ENCODE measurements at regions not wholly inside any gene's neighbourhood (a gene's known extent, or its start where the extent isn't known, plus 50 kb on each side); places are given as distances from the start of the nearest gene placed in this dataset.

GRCh38 chr3:70876154-70876553, 563.7 kb upstream of the MDFIC2 start:
- H3K27ac ChIP-seq, result no peak overlapping the region
- DNase-seq (ENCODE audit: low spot score), result no peak
- ChIA-PET CTCF (no interaction called here), POLR2A (ENCODE audit: low non-redundant PET) (no interaction called here)
- TF ChIP-seq, protein P1, sequence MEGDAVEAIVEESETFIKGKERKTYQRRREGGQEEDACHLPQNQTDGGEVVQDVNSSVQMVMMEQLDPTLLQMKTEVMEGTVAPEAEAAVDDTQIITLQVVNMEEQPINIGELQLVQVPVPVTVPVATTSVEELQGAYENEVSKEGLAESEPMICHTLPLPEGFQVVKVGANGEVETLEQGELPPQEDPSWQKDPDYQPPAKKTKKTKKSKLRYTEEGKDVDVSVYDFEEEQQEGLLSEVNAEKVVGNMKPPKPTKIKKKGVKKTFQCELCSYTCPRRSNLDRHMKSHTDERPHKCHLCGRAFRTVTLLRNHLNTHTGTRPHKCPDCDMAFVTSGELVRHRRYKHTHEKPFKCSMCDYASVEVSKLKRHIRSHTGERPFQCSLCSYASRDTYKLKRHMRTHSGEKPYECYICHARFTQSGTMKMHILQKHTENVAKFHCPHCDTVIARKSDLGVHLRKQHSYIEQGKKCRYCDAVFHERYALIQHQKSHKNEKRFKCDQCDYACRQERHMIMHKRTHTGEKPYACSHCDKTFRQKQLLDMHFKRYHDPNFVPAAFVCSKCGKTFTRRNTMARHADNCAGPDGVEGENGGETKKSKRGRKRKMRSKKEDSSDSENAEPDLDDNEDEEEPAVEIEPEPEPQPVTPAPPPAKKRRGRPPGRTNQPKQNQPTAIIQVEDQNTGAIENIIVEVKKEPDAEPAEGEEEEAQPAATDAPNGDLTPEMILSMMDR (conservative IDR thresholded peaks at IDR 0.05; ENCODE audit: low read depth), result no peak

GRCh38 chr3:70874196-70874595, 561.8 kb upstream of the MDFIC2 start:
- ChIA-PET POLR2A (ENCODE audit: low non-redundant PET) (no interaction called here), CTCF (no interaction called here)
- no peak for DNase-seq (ENCODE audit: low spot score)
- no peak overlapping the region for H3K27ac ChIP-seq
- TF ChIP-seq, protein P1 (conservative IDR thresholded peaks at IDR 0.05; ENCODE audit: low read depth), result no peak

GRCh38 chr3:70873686-70874085, 561.2 kb upstream of the MDFIC2 start:
- TF ChIP-seq, protein P1 (conservative IDR thresholded peaks at IDR 0.05; ENCODE audit: low read depth), result no peak
- no peak overlapping the region for H3K27ac ChIP-seq
- ChIA-PET POLR2A (ENCODE audit: low non-redundant PET) (no interaction called here), CTCF (no interaction called here)
- no peak for DNase-seq (ENCODE audit: low spot score)

DNA sequence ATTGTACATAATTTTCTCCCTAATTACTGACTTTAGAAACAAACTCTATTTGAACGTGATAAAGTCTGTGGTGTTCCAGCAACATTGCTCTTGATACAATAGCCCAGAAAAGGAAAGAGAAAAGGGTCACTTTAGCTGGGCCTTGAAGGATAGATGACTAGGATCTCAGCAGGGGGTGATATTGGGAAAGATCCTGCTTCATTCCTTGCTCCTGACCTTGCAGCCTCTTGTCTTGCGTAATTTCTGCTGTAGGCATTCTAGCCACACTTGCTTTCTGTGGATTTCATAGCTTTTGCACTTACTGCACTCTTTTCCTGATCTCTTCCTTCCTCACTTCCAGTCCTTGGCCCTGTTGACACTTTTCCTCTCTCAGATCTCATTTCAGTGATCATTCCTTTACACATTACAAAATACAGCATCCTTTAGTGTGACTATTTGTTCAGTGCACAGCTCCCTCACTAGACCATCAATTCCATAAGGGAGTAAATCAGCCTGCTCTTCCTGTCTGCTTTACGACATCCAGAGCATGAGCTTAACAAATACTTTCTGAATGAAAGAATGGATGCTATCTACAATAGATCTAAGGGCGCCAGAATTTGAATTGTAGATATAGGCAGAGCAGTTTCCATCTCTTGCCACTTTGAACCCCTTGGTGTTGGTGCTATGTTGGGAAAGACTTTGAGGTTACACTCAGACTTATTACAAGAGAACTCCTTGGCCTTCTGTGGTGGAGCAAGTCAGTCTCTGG, 559.6 kb upstream of the MDFIC2 start:
- POLR2A ChIA-PET (ENCODE audit: low non-redundant PET), result no interaction called here
- DNase-seq (ENCODE audit: low spot score), result no peak
- CTCF ChIA-PET, result no interaction called here
- TF ChIP-seq, protein P1 (conservative IDR thresholded peaks at IDR 0.05; ENCODE audit: low read depth), result no peak
- H3K27ac ChIP-seq, result no peak overlapping the region

- no peak for DNase-seq (ENCODE audit: low spot score)
- ChIA-PET CTCF (no interaction called here), POLR2A (ENCODE audit: low non-redundant PET) (no interaction called here)
- H3K27ac ChIP-seq, result no peak overlapping the region
- TF ChIP-seq, protein P1 (conservative IDR thresholded peaks at IDR 0.05; ENCODE audit: low read depth), result no peak
These were observed 558.1 kb upstream of the MDFIC2 start for GRCh38 chr3:70870576-70870975.

DNA sequence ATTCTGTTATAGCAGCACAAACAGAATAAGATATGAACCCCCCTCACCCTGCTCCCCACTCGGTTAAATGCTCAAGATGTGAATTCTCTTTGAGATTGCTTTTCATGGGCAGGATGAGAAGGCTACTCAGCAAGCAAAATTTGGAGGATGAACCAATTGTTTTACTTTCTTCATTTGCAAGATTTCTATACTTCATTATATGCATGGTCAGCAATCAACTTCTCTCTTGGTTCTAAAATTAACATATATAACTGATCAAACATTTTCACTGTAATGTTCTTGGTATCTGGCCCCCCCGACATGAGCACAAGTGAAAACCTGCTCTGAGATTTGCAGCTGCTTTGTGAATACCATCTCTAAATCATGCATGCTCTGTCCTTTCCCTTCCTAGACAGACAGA, 556.1 kb upstream of the MDFIC2 start:
- TF ChIP-seq, protein P1 (conservative IDR thresholded peaks at IDR 0.05; ENCODE audit: low read depth), result no peak
- no peak overlapping the region for H3K27ac ChIP-seq
- ChIA-PET CTCF (no interaction called here), POLR2A (ENCODE audit: low non-redundant PET) (no interaction called here)
- DNase-seq (ENCODE audit: low spot score), result no peak

All from RWPE1 (cell line).